ENCODE measurements at regions not wholly inside any gene's neighbourhood (a gene's known extent, or its start where the extent isn't known, plus 50 kb on each side); places are given as distances from the start of the nearest gene placed in this dataset.

GRCh38 chr6:56751604-56752003 is 108.9 kb upstream of the DST start:
- Histone ChIP-seq H3K4me3 (ENCODE audit: low read length) (no peak overlapping the region), H3K9me3 (replicated peaks; ENCODE audit: low read length) (no peaks in the 10 kb centered on the region), H3K4me1 (ENCODE audit: control insufficient read depth, insufficient read depth, low read length) (peaks cover 68% of the 10 kb centered on the region), H3K4me2 (ENCODE audit: low read length) (no peak overlapping the region), H3K27me3 (ENCODE audit: control insufficient read depth, insufficient read depth, low read length) (no peaks in the 10 kb centered on the region), H3K9ac (ENCODE audit: low read depth, low read length) (no peak overlapping the region), H3K36me3 (ENCODE audit: insufficient read depth, low read length) (no peaks in the 10 kb centered on the region)

GRCh38 chr6:56750686-56751085 is 108.0 kb upstream of the DST start:
- Histone ChIP-seq H3K9me3 (replicated peaks; ENCODE audit: low read length) (no peaks in the 10 kb centered on the region), H3K4me3 (ENCODE audit: low read length) (no peak overlapping the region), H3K4me1 (ENCODE audit: control insufficient read depth, insufficient read depth, low read length) (peaks cover 59% of the 10 kb centered on the region), H3K36me3 (ENCODE audit: insufficient read depth, low read length) (no peaks in the 10 kb centered on the region), H3K4me2 (ENCODE audit: low read length) (no peak overlapping the region), H3K27me3 (ENCODE audit: control insufficient read depth, insufficient read depth, low read length) (no peaks in the 10 kb centered on the region), H3K9ac (ENCODE audit: low read depth, low read length) (no peak overlapping the region)

GRCh38 chr6:56749632-56750151 is 107.0 kb upstream of the DST start:
- H3K36me3 ChIP-seq (ENCODE audit: insufficient read depth, low read length): no peaks in the 10 kb centered on the region
- peak overlapping the region; percentile 62 for H3K4me2 ChIP-seq (ENCODE audit: low read length)
- no peaks in the 10 kb centered on the region for H3K9me3 ChIP-seq (replicated peaks; ENCODE audit: low read length)
- peaks cover 58% of the 10 kb centered on the region for H3K4me1 ChIP-seq (ENCODE audit: control insufficient read depth, insufficient read depth, low read length)
- H3K27me3 ChIP-seq (ENCODE audit: control insufficient read depth, insufficient read depth, low read length): no peaks in the 10 kb centered on the region
- H3K4me3 ChIP-seq (ENCODE audit: low read length): peak overlapping the region; percentile 15
- peak overlapping the region; percentile 8 for H3K9ac ChIP-seq (ENCODE audit: low read depth, low read length)

- no peaks in the 10 kb centered on the region for H3K9me3 ChIP-seq (replicated peaks; ENCODE audit: low read length)
- H3K9ac ChIP-seq (ENCODE audit: low read depth, low read length): no peak overlapping the region
- H3K27me3 ChIP-seq (ENCODE audit: control insufficient read depth, insufficient read depth, low read length): no peaks in the 10 kb centered on the region
- H3K4me3 ChIP-seq (ENCODE audit: low read length): no peak overlapping the region
- H3K4me1 ChIP-seq (ENCODE audit: control insufficient read depth, insufficient read depth, low read length): peaks cover 66% of the 10 kb centered on the region
- H3K36me3 ChIP-seq (ENCODE audit: insufficient read depth, low read length): no peaks in the 10 kb centered on the region
- H3K4me2 ChIP-seq (ENCODE audit: low read length): peak overlapping the region; percentile 6
Measured at GRCh38 chr6:56746767-56747504, 104.2 kb upstream of the DST start.

- Histone ChIP-seq H3K27me3 (ENCODE audit: control insufficient read depth, insufficient read depth, low read length) (no peaks in the 10 kb centered on the region), H3K4me1 (ENCODE audit: control insufficient read depth, insufficient read depth, low read length) (peaks cover 64% of the 10 kb centered on the region), H3K4me3 (ENCODE audit: low read length) (no peak overlapping the region), H3K36me3 (ENCODE audit: insufficient read depth, low read length) (no peaks in the 10 kb centered on the region), H3K9me3 (replicated peaks; ENCODE audit: low read length) (no peaks in the 10 kb centered on the region), H3K9ac (ENCODE audit: low read depth, low read length) (no peak overlapping the region), H3K4me2 (ENCODE audit: low read length) (no peak overlapping the region)
Measured at GRCh38 chr6:56745971-56746370, 103.3 kb upstream of the DST start.

GRCh38 chr6:56745081-56745480 is 102.4 kb upstream of the DST start:
- Histone ChIP-seq H3K27me3 (ENCODE audit: control insufficient read depth, insufficient read depth, low read length) (no peaks in the 10 kb centered on the region), H3K4me1 (ENCODE audit: control insufficient read depth, insufficient read depth, low read length) (peaks cover 59% of the 10 kb centered on the region), H3K4me2 (ENCODE audit: low read length) (no peak overlapping the region), H3K9me3 (replicated peaks; ENCODE audit: low read length) (no peaks in the 10 kb centered on the region), H3K9ac (ENCODE audit: low read depth, low read length) (no peak overlapping the region), H3K36me3 (ENCODE audit: insufficient read depth, low read length) (peaks cover 2% of the 10 kb centered on the region), H3K4me3 (ENCODE audit: low read length) (no peak overlapping the region)

- Histone ChIP-seq H3K4me1 (ENCODE audit: control insufficient read depth, insufficient read depth, low read length) (peaks cover 55% of the 10 kb centered on the region), H3K4me2 (ENCODE audit: low read length) (no peak overlapping the region), H3K9ac (ENCODE audit: low read depth, low read length) (no peak overlapping the region), H3K9me3 (replicated peaks; ENCODE audit: low read length) (no peaks in the 10 kb centered on the region), H3K36me3 (ENCODE audit: insufficient read depth, low read length) (peaks cover 3% of the 10 kb centered on the region), H3K27me3 (ENCODE audit: control insufficient read depth, insufficient read depth, low read length) (no peaks in the 10 kb centered on the region), H3K4me3 (ENCODE audit: low read length) (no peak overlapping the region)
Measured at GRCh38 chr6:56744528-56744927, 101.8 kb upstream of the DST start.

GRCh38 chr6:56742122-56742791 is 99.6 kb upstream of the DST start:
- H3K4me3 ChIP-seq (ENCODE audit: low read length): peak overlapping the region; percentile 43
- peak overlapping the region; percentile 15 for H3K9ac ChIP-seq (ENCODE audit: low read depth, low read length)
- peaks cover 3% of the 10 kb centered on the region for H3K36me3 ChIP-seq (ENCODE audit: insufficient read depth, low read length)
- H3K27me3 ChIP-seq (ENCODE audit: control insufficient read depth, insufficient read depth, low read length): no peaks in the 10 kb centered on the region
- peak overlapping the region; percentile 72 for H3K4me2 ChIP-seq (ENCODE audit: low read length)
- H3K9me3 ChIP-seq (replicated peaks; ENCODE audit: low read length): no peaks in the 10 kb centered on the region
- H3K4me1 ChIP-seq (ENCODE audit: control insufficient read depth, insufficient read depth, low read length): peaks cover 33% of the 10 kb centered on the region

GRCh38 chr6:56741472-56741871 is 98.8 kb upstream of the DST start:
- H3K4me1 ChIP-seq (ENCODE audit: control insufficient read depth, insufficient read depth, low read length): peaks cover 27% of the 10 kb centered on the region
- H3K36me3 ChIP-seq (ENCODE audit: insufficient read depth, low read length): peaks cover 3% of the 10 kb centered on the region
- H3K27me3 ChIP-seq (ENCODE audit: control insufficient read depth, insufficient read depth, low read length): no peaks in the 10 kb centered on the region
- peak overlapping the region; percentile 72 for H3K4me2 ChIP-seq (ENCODE audit: low read length)
- H3K4me3 ChIP-seq (ENCODE audit: low read length): peak overlapping the region; percentile 51
- H3K9me3 ChIP-seq (replicated peaks; ENCODE audit: low read length): no peaks in the 10 kb centered on the region
- H3K9ac ChIP-seq (ENCODE audit: low read depth, low read length): peak overlapping the region; percentile 15

- Histone ChIP-seq H3K36me3 (ENCODE audit: insufficient read depth, low read length) (peaks cover 6% of the 10 kb centered on the region), H3K9me3 (replicated peaks; ENCODE audit: low read length) (no peaks in the 10 kb centered on the region), H3K9ac (ENCODE audit: low read depth, low read length) (no peak overlapping the region), H3K4me2 (ENCODE audit: low read length) (peak overlapping the region; percentile 48), H3K4me3 (ENCODE audit: low read length) (no peak overlapping the region), H3K27me3 (ENCODE audit: control insufficient read depth, insufficient read depth, low read length) (no peaks in the 10 kb centered on the region), H3K4me1 (ENCODE audit: control insufficient read depth, insufficient read depth, low read length) (peaks cover 27% of the 10 kb centered on the region)
Measured at GRCh38 chr6:56739836-56740815, 97.4 kb upstream of the DST start.

GRCh38 chr6:56736804-56737203 is 94.1 kb upstream of the DST start:
- no peak overlapping the region for H3K4me3 ChIP-seq (ENCODE audit: low read length)
- H3K9ac ChIP-seq (ENCODE audit: low read depth, low read length): no peak overlapping the region
- H3K4me2 ChIP-seq (ENCODE audit: low read length): no peak overlapping the region
- H3K4me1 ChIP-seq (ENCODE audit: control insufficient read depth, insufficient read depth, low read length): peaks cover 40% of the 10 kb centered on the region
- no peaks in the 10 kb centered on the region for H3K9me3 ChIP-seq (replicated peaks; ENCODE audit: low read length)
- peaks cover 20% of the 10 kb centered on the region for H3K36me3 ChIP-seq (ENCODE audit: insufficient read depth, low read length)
- no peaks in the 10 kb centered on the region for H3K27me3 ChIP-seq (ENCODE audit: control insufficient read depth, insufficient read depth, low read length)
